T-helper 2 cell treated with Interferon-gamma antibody and Interleukin-4, amounts not matched to agents 100 ng/mL and 5 ng/mL, for 36 hours (primary cell): ENCODE measurements at regions not wholly inside any gene's neighbourhood (a gene's known extent, or its start where the extent isn't known, plus 50 kb on each side); places are given as distances from the start of the nearest gene placed in this dataset.

Experiments
- intact Hi-C: fragments of 100-400 bp; cut with micrococcal nuclease; formaldehyde crosslinking; loops from one replicate; pipeline ENCODE4 v1.15.1; 2023

DNA sequence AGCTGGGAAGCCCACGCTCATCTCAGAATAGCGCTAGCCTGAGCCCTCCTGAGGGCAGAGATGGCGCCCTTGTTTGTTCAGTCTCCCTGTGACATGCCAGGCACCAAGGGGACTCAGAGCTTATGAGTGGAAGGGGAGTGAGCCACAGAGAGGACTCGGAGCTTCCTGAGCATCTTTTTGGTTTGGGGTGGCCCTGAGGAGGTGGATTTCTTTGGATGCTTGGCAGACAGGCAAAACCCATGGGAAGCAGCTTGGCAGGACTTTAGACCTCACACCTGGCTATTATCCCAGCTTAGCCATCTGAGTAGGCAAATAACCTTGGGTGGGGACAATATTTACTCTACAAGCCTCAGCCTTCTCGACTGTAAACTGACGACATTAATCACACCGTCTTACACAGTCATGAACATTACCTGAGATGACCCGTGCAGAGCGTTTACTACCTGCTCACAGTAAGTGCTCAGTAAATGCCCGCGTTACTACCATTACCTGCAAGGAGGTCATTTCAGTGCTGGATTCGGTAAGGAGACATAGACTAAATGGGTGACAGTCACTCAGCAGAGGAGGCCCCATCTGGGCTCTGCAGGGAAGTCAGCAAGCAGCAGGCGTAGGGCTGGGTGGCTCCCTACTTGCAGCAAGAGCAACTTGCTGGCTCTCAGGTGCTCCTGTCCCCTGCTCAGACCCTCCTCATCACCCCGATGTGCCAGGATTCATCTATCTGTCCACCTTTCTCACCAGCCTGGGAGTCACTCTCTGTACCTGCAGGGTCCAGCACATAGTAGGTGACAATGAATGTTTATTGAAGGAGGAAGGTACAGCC lies 54.9 kb downstream of the KLHDC7A start:
- intact Hi-C loops: no loop called here

DNA sequence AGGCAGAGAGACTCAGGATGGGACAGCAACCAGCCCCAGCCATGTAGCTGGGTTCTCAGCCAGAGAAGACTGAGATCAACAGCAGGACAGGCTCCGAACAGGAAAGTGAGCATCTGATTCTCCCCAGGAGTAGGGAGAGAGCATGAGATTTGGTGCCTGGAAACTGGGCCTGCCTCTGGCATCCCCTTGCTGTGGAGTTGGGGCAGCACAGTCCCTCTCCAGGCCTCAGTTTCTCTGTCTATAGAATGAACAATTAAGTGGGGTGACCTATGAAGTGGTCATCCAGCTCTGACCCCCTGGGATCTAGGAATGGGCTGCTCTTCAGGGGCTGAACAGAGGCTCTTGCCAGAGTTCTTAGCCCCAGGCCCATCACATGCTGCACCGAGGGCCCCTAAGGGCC lies 55.6 kb downstream of the KLHDC7A start:
- intact Hi-C loops: no loop called here

DNA sequence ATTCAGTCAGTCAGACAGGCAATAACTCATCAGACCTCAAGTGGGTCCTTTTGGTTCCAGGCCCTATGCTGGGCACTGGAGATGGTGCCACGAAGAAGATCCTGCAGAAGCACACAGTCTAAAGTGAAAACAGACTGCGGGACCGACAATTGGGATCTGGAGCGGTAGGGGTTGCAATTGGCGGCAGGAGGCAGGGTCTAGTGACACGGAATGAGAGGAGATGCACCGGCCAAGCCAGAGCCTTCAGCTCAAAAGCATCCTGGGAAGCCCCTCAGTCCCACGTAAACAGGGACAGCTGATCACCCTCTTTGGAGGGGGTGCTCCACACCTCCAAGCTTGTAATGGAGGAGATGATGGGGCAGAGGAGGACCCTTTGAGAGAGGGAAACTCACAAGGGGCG lies 56.2 kb downstream of the KLHDC7A start:
- intact Hi-C loops: no loop called here

DNA sequence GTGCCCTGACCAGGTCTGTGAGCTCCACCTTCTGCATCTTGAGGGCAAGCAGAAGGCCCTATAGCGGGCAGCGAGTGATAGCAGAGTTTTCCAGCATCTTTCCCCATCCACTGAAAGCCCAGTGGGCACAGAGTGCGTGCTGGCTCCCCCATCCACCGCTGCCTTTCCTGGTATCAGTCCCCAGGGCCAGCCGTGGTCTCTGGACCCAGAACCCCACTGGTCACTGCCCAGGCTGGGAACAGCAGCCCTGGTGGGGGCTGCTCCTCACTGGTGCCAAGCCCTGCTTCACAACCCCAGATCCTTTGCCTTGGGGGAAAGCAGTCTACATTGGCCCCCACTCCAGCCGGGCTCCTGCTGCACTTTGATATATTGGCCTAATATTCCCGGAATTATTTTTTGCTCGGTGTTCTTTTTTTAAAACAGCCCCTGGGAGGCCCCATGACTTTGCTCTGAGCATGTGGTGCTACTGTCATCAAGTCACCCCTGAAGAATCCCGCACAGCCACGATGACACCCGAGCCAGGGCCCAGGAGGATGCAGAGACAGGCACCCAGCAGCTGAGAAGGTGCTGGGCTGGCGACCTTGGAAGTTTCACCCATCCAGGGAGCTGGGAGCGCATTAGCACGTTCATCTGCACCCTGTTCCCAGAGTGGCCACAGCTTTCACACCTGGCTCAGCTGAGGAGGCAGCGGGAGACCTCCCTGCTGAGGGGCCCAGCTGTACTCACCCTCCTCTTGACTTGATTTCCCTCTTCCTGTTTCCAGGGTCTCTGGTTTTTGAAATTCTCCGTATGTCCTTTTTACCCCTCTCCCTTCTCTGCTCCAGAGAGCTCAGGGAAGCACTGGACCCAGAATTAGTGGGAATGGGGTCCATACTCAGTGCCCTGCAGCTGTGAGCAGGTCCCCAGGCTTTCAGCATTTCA lies 56.9 kb downstream of the KLHDC7A start:
- intact Hi-C loops: loop anchor here (2.0 kb wide), 1 partner anchor 29 kb away; no protein-coding TSS in a partner anchor

DNA sequence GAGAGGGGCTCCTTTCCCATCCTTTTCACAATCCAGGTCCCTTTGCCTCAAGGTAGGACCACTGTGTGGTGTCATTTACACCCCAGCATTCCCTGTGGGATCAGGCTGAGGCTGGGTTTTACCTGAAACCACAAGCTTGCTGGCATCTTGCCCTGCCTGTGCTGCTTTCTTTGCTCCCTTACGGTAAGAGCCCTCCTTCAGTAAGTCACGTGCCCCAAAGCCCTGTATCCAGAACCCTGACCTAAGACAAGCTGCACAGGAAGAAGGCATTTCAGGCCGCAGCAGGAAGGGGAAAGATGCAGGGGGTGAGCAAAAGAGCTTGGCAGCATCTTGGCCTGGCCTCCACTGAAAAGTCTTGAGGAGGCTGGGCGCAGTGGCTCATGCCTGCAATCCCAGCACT lies 58.4 kb downstream of the KLHDC7A start:
- intact Hi-C loops: loop anchor here (2.0 kb wide), 1 partner anchor 28 kb away; no protein-coding TSS in a partner anchor

DNA sequence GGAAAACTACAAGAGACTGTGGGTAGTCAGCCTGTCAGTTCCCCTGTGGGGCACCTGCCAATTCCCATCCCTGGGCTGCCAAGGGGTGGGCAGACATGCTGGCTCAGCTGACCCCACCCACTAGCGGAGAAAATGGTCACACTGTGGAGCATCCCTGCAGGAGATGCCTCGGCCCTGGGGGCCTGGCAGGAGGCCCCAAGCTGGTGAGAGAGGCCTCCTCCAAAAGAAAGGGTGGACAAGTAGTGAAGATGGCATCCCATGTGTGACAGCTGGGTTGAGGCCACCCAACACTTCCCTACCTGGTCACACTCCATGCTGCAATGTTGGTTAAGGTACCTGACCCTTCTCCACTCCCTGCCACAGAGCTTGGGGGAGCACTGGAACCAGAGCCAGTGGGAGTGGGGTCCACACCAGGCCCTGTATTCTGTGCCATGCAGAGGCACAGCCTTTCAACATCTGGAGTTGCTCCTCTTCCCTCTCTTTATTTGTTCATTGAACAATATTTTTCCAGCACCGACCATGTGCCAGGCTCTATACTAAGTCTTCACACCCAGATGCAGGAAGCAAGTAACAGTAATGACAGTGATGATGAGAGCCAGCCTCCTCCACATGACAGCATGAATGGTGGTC lies 59.5 kb downstream of the KLHDC7A start:
- intact Hi-C loops: no loop called here

DNA sequence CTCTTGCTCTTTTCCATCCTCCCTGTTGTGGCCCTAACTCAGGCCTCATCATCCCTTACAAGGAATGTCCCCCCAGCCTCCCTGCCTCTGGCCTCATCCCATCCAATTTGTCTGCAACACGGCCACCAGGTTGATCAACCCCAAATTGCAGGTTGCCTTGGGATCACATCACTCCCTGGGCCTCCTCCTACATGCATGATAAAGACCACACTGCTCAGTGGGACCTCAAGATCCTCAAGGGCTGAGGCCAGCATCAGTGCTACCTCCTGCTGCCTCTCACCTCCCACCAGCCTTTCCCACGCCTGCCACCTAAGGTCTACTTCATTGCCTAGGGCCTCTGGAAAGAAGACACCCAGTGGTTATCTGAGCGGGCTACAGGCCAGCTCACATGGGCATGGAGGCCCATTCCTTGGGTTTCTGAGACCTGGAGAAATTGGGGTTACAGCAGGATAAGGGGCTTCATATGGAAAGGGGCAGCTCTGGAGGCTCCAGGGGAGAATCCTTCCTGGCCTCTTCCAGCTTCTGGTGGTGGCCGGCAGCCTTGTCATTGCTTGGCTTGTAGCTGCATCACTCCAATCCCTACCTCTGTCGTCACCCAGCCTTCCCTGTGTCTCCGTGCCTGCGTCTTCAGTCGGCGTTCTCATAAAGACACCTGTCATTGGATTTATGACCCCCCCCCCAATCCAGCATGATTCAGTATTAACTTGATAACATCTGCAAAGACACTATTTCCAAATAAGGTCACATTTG lies 60.5 kb downstream of the KLHDC7A start:
- intact Hi-C loops: no loop called here

DNA sequence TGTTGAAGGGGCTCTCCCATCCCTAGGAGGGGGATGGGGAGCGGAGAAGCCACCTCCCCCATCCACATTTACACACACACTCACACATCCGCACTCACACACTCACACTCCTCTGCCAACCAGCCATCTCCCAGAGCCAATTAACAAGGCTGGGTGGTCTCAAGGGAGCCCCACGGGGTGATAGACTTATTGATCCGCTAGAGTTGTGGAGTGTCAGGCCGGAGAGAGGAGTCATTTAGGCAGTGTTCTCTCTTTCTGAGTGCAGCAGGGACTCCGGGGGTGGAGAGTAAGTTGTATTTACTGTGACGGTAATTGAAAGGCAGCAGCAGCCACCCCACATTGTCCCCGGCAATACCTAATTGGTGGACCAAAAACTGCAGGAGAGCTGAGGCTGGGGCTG lies 61.6 kb downstream of the KLHDC7A start:
- intact Hi-C loops: no loop called here

DNA sequence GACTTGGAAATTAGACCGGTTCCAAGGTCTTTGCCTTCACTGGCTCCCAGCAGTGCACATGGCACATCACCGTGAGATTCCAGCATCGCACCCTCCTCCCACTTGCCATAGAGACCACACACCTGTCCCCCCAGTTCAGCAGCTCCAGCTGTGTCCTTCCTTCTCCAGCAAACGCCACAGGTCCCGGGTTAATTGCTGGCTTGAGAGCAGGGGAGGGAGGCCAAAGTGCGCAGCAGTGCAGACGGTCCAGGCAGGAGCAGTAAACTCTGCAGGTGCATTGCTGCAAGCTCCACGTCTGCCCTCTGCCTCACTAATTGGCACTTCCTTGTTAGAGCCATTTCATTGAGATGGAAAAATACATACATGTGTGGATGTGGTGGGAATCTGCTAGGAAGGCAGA lies 65.3 kb downstream of the KLHDC7A start:
- intact Hi-C loops: no loop called here

DNA sequence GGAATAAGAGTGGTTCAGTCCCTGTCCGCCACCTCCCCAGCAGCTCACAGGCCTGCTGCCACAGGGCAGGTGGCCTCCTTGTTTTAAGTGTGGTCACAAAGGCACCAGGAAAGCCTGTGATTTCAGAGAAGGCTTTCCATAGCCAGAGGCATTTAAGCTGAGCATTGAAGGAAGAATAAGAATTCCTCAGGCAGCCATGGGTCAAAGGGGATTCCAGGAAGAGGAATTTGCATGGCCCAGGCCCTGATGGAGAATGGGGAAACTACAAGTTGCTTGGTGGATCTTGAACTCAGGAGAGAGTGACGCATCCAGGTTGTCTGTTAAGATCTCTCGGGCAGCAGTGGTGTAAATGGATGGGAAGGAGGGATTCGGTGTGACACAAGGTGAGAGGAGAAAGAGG lies 66.7 kb downstream of the KLHDC7A start:
- intact Hi-C loops: no loop called here

DNA sequence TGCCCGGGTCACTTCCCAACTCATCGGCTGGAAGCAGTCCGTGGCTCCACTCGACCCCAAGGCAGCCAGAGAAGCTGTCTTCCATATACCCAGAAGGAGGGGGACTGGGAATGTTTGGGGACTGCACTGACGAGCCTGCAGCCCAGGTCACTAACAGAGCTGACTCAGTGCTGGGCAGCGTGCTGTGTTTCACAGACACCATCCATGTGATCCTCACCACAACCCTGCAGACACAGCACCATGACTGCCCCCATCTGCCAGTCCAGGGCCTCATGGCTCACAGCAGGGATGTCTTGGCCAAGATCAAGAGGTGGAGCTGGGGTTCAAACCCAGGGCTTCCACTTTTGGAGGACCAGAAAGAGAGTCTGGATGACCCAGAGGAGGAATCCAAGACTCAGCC lies 67.9 kb downstream of the KLHDC7A start:
- intact Hi-C loops: no loop called here

DNA sequence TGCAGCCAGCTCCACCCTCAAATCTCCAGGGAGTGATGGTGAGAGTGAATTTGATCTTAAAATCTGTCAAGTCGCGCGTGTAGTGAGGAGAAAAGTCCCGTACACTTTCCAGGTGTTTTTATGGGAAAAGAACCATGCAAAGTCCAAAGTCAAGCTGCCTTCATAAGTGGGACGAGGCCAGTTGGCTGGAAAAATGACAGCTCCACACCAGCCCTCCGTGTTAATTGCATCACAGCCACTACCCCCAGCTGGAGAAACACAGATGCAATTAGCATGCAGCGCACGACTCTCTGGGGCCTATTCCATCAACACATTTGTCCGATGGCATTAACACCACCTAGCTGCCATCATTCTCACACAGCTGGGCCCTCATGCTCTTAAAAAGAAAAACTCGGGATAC lies 68.4 kb downstream of the KLHDC7A start:
- intact Hi-C loops: no loop called here

DNA sequence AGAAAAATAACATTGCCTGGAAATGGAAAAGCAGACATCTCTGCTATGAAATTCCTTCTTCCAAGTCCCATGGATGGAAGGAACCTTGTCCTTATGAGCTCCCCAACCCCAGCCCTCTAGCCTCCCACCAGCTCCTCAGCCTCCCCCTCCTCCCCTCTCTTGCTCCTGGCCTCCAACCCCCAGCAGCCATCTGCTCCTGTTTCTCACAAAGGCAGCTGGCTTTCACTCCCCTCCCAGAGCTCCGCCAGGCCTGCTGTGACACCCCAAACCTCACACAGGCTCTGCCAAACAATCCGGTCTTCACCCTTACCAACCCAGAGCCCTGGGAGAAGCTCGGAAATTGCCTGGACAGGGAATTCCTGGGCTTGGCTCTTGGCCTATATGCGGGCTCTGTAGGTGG lies 69.2 kb downstream of the KLHDC7A start:
- intact Hi-C loops: no loop called here

DNA sequence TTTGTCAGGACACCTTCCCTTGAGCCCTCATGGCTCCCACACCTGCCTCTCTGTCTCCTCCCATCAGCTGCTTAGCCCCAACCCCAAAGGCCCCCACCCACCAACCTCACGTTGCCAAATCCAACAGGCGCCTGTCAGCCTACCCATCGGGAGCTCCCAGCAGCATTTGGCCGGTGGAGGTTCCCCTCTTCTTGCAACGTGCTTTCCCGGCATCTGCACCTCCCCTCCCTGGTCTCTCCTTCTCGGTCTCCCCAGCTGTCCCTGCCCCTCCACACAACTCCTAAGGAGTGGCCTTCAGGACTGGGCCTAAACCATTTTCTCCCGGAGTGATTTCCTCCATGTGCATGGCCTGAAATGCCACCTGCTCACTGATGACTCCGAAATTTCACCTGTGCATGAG lies 71.9 kb downstream of the KLHDC7A start:
- intact Hi-C loops: no loop called here

DNA sequence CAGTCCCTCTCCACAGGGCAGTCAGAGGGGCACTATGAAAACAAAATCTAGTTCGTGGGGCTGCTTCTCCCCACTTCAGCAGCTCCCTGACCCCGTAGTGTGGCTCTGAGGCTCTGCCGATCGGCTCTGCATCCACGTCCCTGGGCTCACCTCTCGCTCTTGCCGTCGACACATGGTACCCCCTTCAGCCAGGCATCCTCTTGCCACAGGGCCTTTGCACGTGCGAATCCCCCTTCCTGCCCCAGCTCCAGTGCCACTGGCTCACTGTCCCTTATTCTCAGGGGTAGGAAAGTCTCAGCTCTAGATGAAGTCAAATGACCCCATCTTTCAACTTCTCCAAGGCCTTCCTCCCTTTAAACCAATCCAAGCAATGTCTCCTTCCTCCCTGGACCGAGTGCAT lies 72.7 kb downstream of the KLHDC7A start:
- intact Hi-C loops: no loop called here

DNA sequence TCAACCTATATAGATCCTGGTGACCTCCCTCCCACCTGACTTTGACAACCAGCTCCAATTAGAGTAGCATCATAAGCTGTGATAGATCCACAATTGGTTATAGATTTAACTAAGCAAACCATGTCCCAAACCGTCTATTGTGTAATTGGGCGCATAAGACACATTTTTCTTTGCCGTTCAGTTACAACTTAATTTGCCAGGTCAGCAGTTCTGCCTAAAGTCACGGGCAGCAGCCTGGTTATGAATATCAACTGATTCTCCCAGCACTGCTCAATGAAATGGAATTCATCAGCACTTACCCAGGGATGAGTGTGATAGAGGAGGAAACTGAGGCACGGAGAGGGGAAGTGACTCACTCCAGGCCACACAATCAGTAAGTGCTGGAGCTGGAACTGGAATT lies 73.4 kb downstream of the KLHDC7A start:
- intact Hi-C loops: no loop called here

DNA sequence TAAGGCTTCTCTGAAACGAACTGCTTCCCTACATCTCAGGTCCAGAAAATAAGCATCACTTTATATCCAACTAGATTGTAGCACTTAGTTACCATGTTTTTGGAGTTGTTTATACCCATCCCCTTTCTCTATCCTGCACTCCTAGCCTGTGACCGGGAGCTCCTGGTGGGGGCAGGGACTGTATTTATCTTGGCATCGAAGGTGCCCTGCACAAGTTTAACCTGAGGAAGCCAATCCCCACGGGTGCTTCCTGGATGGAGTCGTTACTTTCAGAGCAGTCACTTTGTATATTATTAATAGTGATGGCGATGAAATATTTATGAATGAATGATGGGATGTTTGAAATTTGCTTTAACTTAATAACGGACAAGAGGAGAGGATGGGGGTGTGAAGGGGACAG lies 73.9 kb downstream of the KLHDC7A start:
- intact Hi-C loops: no loop called here

DNA sequence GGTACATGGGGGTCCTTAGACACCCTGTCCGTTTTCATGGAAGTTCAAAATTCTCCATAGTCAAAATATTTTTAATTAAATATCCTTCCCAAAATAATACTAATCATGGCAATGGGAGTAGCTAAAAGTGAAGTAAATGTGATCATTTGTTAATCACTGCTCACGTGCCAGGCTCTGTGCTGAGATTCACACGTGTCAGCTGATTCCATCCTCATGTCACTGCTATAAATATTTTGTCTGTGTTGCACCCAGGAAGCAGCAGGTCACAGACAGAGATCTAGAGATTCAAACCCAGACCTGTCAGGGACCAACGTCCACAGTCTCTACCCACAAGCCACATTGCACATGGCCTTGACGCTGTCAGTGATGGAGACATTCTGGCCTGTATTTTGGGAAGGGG lies 74.3 kb downstream of the KLHDC7A start:
- intact Hi-C loops: no loop called here

DNA sequence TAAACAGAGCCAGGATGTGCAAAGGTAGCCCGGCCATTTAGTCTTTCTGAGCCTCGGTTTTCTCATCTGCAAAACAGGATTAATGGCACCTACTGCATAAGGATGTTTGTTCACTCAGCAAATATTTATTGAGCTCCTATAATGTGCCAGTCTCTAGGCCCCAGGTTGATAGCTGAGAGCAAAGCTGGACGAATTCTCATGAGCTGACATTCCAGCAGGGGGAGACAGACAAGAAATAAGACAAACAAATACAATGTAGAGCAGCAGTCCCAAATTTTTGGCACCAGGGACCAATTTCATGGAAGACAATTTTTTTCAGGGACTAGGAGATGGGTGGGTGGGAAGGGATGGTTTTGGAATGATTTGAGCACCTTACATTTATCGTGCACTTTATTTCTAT lies 74.3 kb upstream of the PAX7 start:
- intact Hi-C loops: no loop called here

DNA sequence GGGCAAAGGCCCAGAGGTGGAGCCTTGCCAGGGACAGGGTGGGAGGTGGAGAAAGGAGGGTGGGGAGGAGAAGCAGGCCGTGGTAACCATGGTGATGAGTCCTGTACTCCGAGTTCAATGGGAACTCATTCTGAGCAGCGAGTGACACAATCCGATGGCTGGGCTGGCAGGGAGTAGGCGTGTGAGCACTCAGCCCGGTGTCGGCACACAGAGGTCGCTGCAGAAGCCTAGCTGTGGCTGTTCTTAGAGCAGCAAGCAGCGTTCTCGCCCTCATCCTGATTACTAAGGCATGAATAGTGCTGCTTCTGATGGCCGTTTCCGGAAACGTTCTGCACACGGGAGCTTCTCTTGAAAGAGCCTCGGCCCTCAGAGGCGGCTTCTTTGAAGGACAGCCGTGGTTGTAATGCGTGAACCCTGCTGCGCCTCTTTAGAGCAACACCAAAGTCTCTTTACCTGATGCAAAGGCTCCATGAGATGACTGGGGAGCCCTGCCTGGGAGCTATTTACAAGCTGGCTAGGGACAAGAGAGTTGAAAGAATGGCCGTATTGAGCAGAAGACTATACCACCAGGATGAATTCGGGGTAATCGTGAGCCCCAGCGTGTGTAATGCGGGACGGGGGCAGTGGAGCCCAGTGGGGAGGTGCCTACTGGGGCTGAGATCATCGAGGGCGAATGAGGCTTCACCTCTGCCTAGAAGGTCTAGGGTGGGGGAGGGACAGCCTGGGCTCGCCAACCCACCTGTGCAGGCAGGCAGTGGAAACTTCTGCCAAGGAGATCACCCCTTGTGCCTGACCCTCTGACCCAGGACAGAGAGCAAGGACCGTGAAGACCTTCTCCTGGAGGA lies 72.8 kb upstream of the PAX7 start:
- intact Hi-C loops: no loop called here
